ENCODE measurements at regions not wholly inside any gene's neighbourhood (a gene's known extent, or its start where the extent isn't known, plus 50 kb on each side); places are given as distances from the start of the nearest gene placed in this dataset.

- TF ChIP-seq CTCF (IDR thresholded peaks at IDR 0.05 in 2 of 3, conservative IDR thresholded peaks at IDR 0.05 in 1 of 3; ENCODE audit: control insufficient read depth in 2 of 3, extremely low read depth in 1 of 3, insufficient read depth in 1 of 3, low read depth in 3 of 3, low read length in 3 of 3) (no peak), ZNF24 (IDR thresholded peaks at IDR 0.05) (no peak), MXI1 (IDR thresholded peaks at IDR 0.05; ENCODE audit: low read depth, low read length) (no peak), POLR2A (IDR thresholded peaks at IDR 0.05; ENCODE audit: low read depth, low read length) (no peak), EZH2 (IDR thresholded peaks at IDR 0.05; ENCODE audit: borderline replicate concordance, control insufficient read depth, low read depth, low read length) (no peak), GABPA (IDR thresholded peaks at IDR 0.05; ENCODE audit: low read depth) (no peak), ELK1 (IDR thresholded peaks at IDR 0.05; ENCODE audit: low read depth, low read length) (no peak), E2F4 (IDR thresholded peaks at IDR 0.05; ENCODE audit: low read depth, low read length) (no peak), POLR2AphosphoS5 (IDR thresholded peaks at IDR 0.05; ENCODE audit: low read length) (no peak), MLLT1 (IDR thresholded peaks at IDR 0.05) (no peak)
Measured at GRCh38 chr2:215514516-215514915, 78.6 kb upstream of the FN1 start.
